Smooth muscle cell (in vitro differentiated cells): ENCODE measurements at regions not wholly inside any gene's neighbourhood (a gene's known extent, or its start where the extent isn't known, plus 50 kb on each side); places are given as distances from the start of the nearest gene placed in this dataset.

ENCODE experiments used
- DNase-seq: peaks from one replicate; lab custom pipeline; 2025; ENCODE audit not compliant: unreplicated experiment; lab: John Stamatoyannopoulos, UW
- H2AFZ ChIP-seq: fragments of 200-600 bp; sonication (generic); 2 replicates; pipeline ENCODE4 v1.6.0; 2016; ENCODE audit warnings: antibody characterized with exemption, low read depth, mild to moderate bottlenecking
- H3F3A ChIP-seq: fragments of 200-600 bp; sonication (generic); 2 replicates; pipeline ENCODE4 v1.6.0; 2017; ENCODE audit warnings: antibody characterized with exemption, low read depth
- H3K27ac ChIP-seq: fragments of 200-600 bp; sonication (generic); 2 replicates; pipeline ENCODE4 v1.5.1; 2016; ENCODE audit warnings: low read depth, mild to moderate bottlenecking
- H3K27me3 ChIP-seq: fragments of 200-600 bp; sonication (generic); 2 replicates; pipeline ENCODE4 v1.6.1; 2016; ENCODE audit warnings: low read depth, mild to moderate bottlenecking
- H3K36me3 ChIP-seq: fragments of 200-600 bp; sonication (generic); 2 replicates; pipeline ENCODE4 v1.5.1; 2016; ENCODE audit warnings: low read depth
- H3K4me1 ChIP-seq: fragments of 200-600 bp; sonication (generic); 2 replicates; pipeline ENCODE4 v1.5.1; 2016; ENCODE audit warnings: low read depth
- H3K4me2 ChIP-seq: fragments of 200-600 bp; sonication (generic); 2 replicates; pipeline ENCODE4 v1.6.0; 2016; ENCODE audit warnings: mild to moderate bottlenecking
- H3K4me3 ChIP-seq: fragments of 200-600 bp; sonication (generic); 2 replicates; pipeline ENCODE4 v1.5.1; 2016; ENCODE audit warnings: mild to moderate bottlenecking
- H3K79me2 ChIP-seq: fragments of 200-600 bp; sonication (generic); 2 replicates; pipeline ENCODE4 v1.6.0; 2016; ENCODE audit warnings: low read depth, mild to moderate bottlenecking
- H3K9ac ChIP-seq: fragments of 200-600 bp; sonication (generic); 2 replicates; pipeline ENCODE4 v1.6.0; 2016; ENCODE audit warnings: low read depth
- H3K9me3 ChIP-seq: fragments of 200-600 bp; sonication (generic); replicated peaks from 2 replicates; pipeline ENCODE4 v1.5.1; 2016; ENCODE audit warnings: low read depth
- H4K20me1 ChIP-seq: fragments of 200-600 bp; sonication (generic); 2 replicates; pipeline ENCODE4 v1.6.0; 2016; ENCODE audit warnings: low read depth
- CTCF ChIP-seq: fragments of 200-600 bp; sonication (generic); IDR thresholded peaks from 2 replicates; pipeline ENCODE4 v1.5.1; 2017; ENCODE audit warnings: borderline replicate concordance, mild to moderate bottlenecking, antibody characterized with exemption; ENCODE audit not compliant: insufficient read depth, poor library complexity, severe bottlenecking
- WGBS: methylation state at CpG from one replicate; pipeline ENCODE4 v1.1.7; 2016; ENCODE audit warnings: low lambda C conversion rate; 5-methylcytosine and 5-hydroxymethylcytosine counted together

- H3F3A ChIP-seq = no peaks in the 10 kb centered on the region
- 92% methylated on average over 1 of the region's 1 CpG for WGBS
Measured at GRCh38 chr3:96183871-96184270, 630.5 kb upstream of the EPHA6 start.

GRCh38 chr3:96190024-96190616 is 624.3 kb upstream of the EPHA6 start:
- no peak overlapping the region for H3K4me3 ChIP-seq
- no peak overlapping the region for H3K9ac ChIP-seq
- H3F3A ChIP-seq = no peaks in the 10 kb centered on the region
- no peak for DNase-seq
- no peaks in the 10 kb centered on the region for H3K9me3 ChIP-seq
- H2AFZ ChIP-seq = no peak overlapping the region
- no peaks in the 10 kb centered on the region for H3K27me3 ChIP-seq
- H3K27ac ChIP-seq = no peak overlapping the region
- H3K4me2 ChIP-seq = no peak overlapping the region
- WGBS = 96% methylated on average over 8 of the region's 8 CpGs
- H3K79me2 ChIP-seq = no peaks in the 10 kb centered on the region
- H4K20me1 ChIP-seq = no peaks in the 10 kb centered on the region
- no peak for TF ChIP-seq CTCF
- H3K4me1 ChIP-seq = no peaks in the 10 kb centered on the region
- H3K36me3 ChIP-seq = no peaks in the 10 kb centered on the region

More at GRCh38 chr3:96183871-96184270, 630.5 kb upstream of the EPHA6 start:
- no peak for DNase-seq
- no peak overlapping the region for H3K4me3 ChIP-seq
- H3K36me3 ChIP-seq = no peaks in the 10 kb centered on the region
- H3K4me1 ChIP-seq = no peaks in the 10 kb centered on the region
- H3K27ac ChIP-seq = no peak overlapping the region
- no peak overlapping the region for H3K9ac ChIP-seq
- TF ChIP-seq CTCF = no peak
- H3K27me3 ChIP-seq = no peaks in the 10 kb centered on the region
- H2AFZ ChIP-seq = no peak overlapping the region
- no peaks in the 10 kb centered on the region for H3K9me3 ChIP-seq
- H3K79me2 ChIP-seq = no peaks in the 10 kb centered on the region
- no peak overlapping the region for H3K4me2 ChIP-seq
- no peaks in the 10 kb centered on the region for H4K20me1 ChIP-seq

- WGBS = 84% methylated on average over 4 of the region's 4 CpGs
- no peak overlapping the region for H3K27ac ChIP-seq
- no peak for TF ChIP-seq CTCF
- H3K79me2 ChIP-seq = no peaks in the 10 kb centered on the region
- H3K4me1 ChIP-seq = no peaks in the 10 kb centered on the region
- H3K4me2 ChIP-seq = no peak overlapping the region
- no peak overlapping the region for H2AFZ ChIP-seq
- H3K9ac ChIP-seq = no peak overlapping the region
- DNase-seq = no peak
- H3K9me3 ChIP-seq = no peaks in the 10 kb centered on the region
- H3K36me3 ChIP-seq = no peaks in the 10 kb centered on the region
- H3K4me3 ChIP-seq = no peak overlapping the region
- H3K27me3 ChIP-seq = no peaks in the 10 kb centered on the region
- no peaks in the 10 kb centered on the region for H3F3A ChIP-seq
- no peaks in the 10 kb centered on the region for H4K20me1 ChIP-seq
Measured at GRCh38 chr3:96192966-96193550, 621.3 kb upstream of the EPHA6 start.

GRCh38 chr3:96200897-96201296 is 613.5 kb upstream of the EPHA6 start:
- TF ChIP-seq CTCF = no peak
- Histone ChIP-seq H3K9me3 (no peaks in the 10 kb centered on the region), H3K4me3 (no peak overlapping the region), H3K27ac (no peak overlapping the region), H4K20me1 (no peaks in the 10 kb centered on the region), H3K79me2 (no peaks in the 10 kb centered on the region), H3F3A (no peaks in the 10 kb centered on the region), H2AFZ (no peak overlapping the region), H3K27me3 (no peaks in the 10 kb centered on the region), H3K36me3 (no peaks in the 10 kb centered on the region), H3K4me1 (no peaks in the 10 kb centered on the region), H3K9ac (no peak overlapping the region), H3K4me2 (no peak overlapping the region)
- DNase-seq = no peak
- WGBS = 82% methylated on average over 1 of the region's 1 CpG
